ENCODE measurements at regions not wholly inside any gene's neighbourhood (a gene's known extent, or its start where the extent isn't known, plus 50 kb on each side); places are given as distances from the start of the nearest gene placed in this dataset.

- DNase-seq (ENCODE audit: low read depth in 2 of 2), result no peak
Observed at GRCh38 chr12:24414480-24414879, 465.0 kb upstream of the SOX5 start.

GRCh38 chr12:24411948-24412347, 462.5 kb upstream of the SOX5 start:
- DNase-seq (ENCODE audit: low read depth in 2 of 2), result no peak

- DNase-seq (ENCODE audit: low read depth in 2 of 2), result no peak
Observed at GRCh38 chr12:24409868-24410267, 460.4 kb upstream of the SOX5 start.

GRCh38 chr12:24408305-24408704, 458.8 kb upstream of the SOX5 start:
- no peak for DNase-seq (ENCODE audit: low read depth in 2 of 2)

- no peak for DNase-seq (ENCODE audit: low read depth in 2 of 2)
Observed at GRCh38 chr12:24407884-24408283, 458.4 kb upstream of the SOX5 start.

GRCh38 chr12:24404086-24404815, 454.8 kb upstream of the SOX5 start:
- no peak for DNase-seq (ENCODE audit: low read depth in 2 of 2)

- no peak for DNase-seq (ENCODE audit: low read depth in 2 of 2)
Observed at GRCh38 chr12:24400533-24400932, 451.1 kb upstream of the SOX5 start.

GRCh38 chr12:24398605-24399004, 449.1 kb upstream of the SOX5 start:
- DNase-seq (ENCODE audit: low read depth in 2 of 2), result no peak

GRCh38 chr12:24396224-24396623, 446.8 kb upstream of the SOX5 start:
- no peak for DNase-seq (ENCODE audit: low read depth in 2 of 2)

GRCh38 chr12:24394246-24394645, 444.8 kb upstream of the SOX5 start:
- DNase-seq (ENCODE audit: low read depth in 2 of 2), result no peak

- no peak for DNase-seq (ENCODE audit: low read depth in 2 of 2)
Observed at GRCh38 chr12:24393071-24393470, 443.6 kb upstream of the SOX5 start.

- DNase-seq (ENCODE audit: low read depth in 2 of 2), result no peak
Observed at GRCh38 chr12:24389394-24389793, 439.9 kb upstream of the SOX5 start.

- DNase-seq (ENCODE audit: low read depth in 2 of 2), result no peak
Observed at GRCh38 chr12:24387381-24387780, 437.9 kb upstream of the SOX5 start.

GRCh38 chr12:24386836-24387235, 437.4 kb upstream of the SOX5 start:
- no peak for DNase-seq (ENCODE audit: low read depth in 2 of 2)

GRCh38 chr12:24381790-24382189, 432.3 kb upstream of the SOX5 start:
- DNase-seq (ENCODE audit: low read depth in 2 of 2), result no peak

- no peak for DNase-seq (ENCODE audit: low read depth in 2 of 2)
Observed at GRCh38 chr12:24379861-24380521, 430.5 kb upstream of the SOX5 start.

GRCh38 chr12:24379433-24379832, 430.0 kb upstream of the SOX5 start:
- no peak for DNase-seq (ENCODE audit: low read depth in 2 of 2)

GRCh38 chr12:24378548-24379407, 429.3 kb upstream of the SOX5 start:
- DNase-seq (ENCODE audit: low read depth in 2 of 2), result no peak

GRCh38 chr12:24374452-24374851, 425.0 kb upstream of the SOX5 start:
- DNase-seq (ENCODE audit: low read depth in 2 of 2), result no peak

GRCh38 chr12:24373004-24373403, 423.5 kb upstream of the SOX5 start:
- DNase-seq (ENCODE audit: low read depth in 2 of 2), result no peak

- no peak for DNase-seq (ENCODE audit: low read depth in 2 of 2)
Observed at GRCh38 chr12:24366514-24366913, 417.0 kb upstream of the SOX5 start.

GRCh38 chr12:24364921-24365320, 415.5 kb upstream of the SOX5 start:
- DNase-seq (ENCODE audit: low read depth in 2 of 2), result no peak
